Esophagus muscularis mucosa (tissue), 4 donors: ENCODE measurements at regions not wholly inside any gene's neighbourhood (a gene's known extent, or its start where the extent isn't known, plus 50 kb on each side); places are given as distances from the start of the nearest gene placed in this dataset.

Experiments used
- DNase-seq: peaks from one replicate; pipeline ENCODE4 v3.0.0-alpha.2; 2017; ENCODE audit errors: extremely low spot score
- H3K27ac ChIP-seq, 4 donors: fragments of 200-600 bp; sonication (generic); replicated peaks in 1 of 4; 1 replicate in 3 of 4; 2 replicates in 1 of 4; pipeline ENCODE4 v1.5.1; 2016 to 2019; ENCODE audit warnings: mild to moderate bottlenecking in 1 of 4
- H3K27me3 ChIP-seq, 4 donors: fragments of 200-600 bp; sonication (generic); one replicate each; pipeline versions ENCODE4 v1.5.1 to v1.6.0; 2016 to 2019
- H3K36me3 ChIP-seq, 4 donors: fragments of 200-600 bp; sonication (generic); one replicate each; pipeline ENCODE4 v1.5.1; 2016 to 2019
- H3K4me1 ChIP-seq, 4 donors: fragments of 200-600 bp; sonication (generic); one replicate each; pipeline ENCODE4 v1.5.1; 2016 to 2019
- H3K4me3 ChIP-seq, 4 donors: fragments of 200-600 bp; sonication (generic); 1 replicate in 2 of 4; 2 replicates in 2 of 4; pipeline ENCODE4 v1.5.1; 2016 to 2019; ENCODE audit warnings: mild to moderate bottlenecking in 4 of 4, moderate library complexity in 1 of 4
- H3K9me3 ChIP-seq, 4 donors: fragments of 200-600 bp; sonication (generic); 1 replicate in 3 of 4; 2 replicates in 1 of 4; pipeline ENCODE4 v1.5.1; 2016 to 2019
- EP300 ChIP-seq: sonication (generic); formaldehyde crosslinking; IDR thresholded peaks from one replicate; pipeline ENCODE4 v1.6.1; 2017; ENCODE audit warnings: antibody characterized with exemption
- POLR2A ChIP-seq: fragments of 450-650 bp; IDR thresholded peaks from one replicate; pipeline ENCODE4 v1.6.1; 2017; ENCODE audit warnings: antibody characterized with exemption, moderate library complexity, mild to moderate bottlenecking, low read depth
- POLR2AphosphoS5 ChIP-seq, 2 donors: sonication (generic); formaldehyde crosslinking; IDR thresholded peaks; one replicate each; pipeline ENCODE4 v1.6.1; 2017; ENCODE audit warnings: antibody characterized with exemption in 2 of 2
- WGBS: methylation state at CpG from one replicate; pipeline ENCODE4 v1.1.5; 2018; 5-methylcytosine and 5-hydroxymethylcytosine counted together
- intact Hi-C: fragments of 100-400 bp; cut with DNase I; formaldehyde crosslinking; loops from one replicate; pipeline ENCODE4 v1.15.1; 2023
- TF ChIP-seq, protein P1 (sequence below), 3 experiments: fragments of 200-600 bp in 2 of 3; fragments of 450-650 bp in 1 of 3; sonication (generic) in 2 of 3; IDR thresholded peaks; one replicate each; pipeline ENCODE4 v1.5.1; 2017 to 2019; ENCODE audit warnings: antibody characterized with exemption in 3 of 3, mild to moderate bottlenecking in 2 of 3, moderate library complexity in 1 of 3

DNA sequence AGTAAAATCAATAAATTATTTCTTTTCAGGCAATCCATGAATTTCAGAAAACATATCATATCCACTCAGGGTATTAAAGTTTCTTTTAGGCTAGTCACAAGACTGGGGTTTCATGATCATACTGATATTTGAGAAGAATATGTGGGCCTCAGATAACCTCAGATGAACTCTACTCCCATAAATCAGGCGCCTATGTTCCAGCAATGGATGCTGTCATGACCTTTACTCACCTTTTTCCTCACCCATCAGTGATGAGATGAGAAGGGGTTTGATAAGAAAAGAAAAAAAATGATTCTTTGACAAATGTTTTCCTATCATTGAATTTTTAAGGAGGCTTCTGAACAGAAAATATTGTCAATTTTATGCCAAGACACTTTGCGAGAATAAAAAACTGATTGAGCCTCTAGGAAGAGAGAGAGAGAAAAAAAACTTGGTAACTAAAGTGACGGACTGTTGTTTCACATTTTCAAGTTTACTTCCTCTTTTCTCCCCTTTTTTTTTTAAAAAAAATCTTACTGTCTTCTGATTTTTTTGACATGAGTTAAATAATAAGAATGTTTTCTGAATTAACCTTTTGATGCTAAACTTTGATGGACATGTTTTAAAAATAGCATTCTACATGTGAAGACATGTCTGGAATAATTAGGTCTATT is 309.1 kb upstream of the MAP2 start:
- Histone ChIP-seq H3K36me3 (no peaks in the 10 kb centered on the region), H3K9me3 (no peaks in the 10 kb centered on the region), H3K4me3 (no peak overlapping the region), H3K27me3 (no peaks in the 10 kb centered on the region), H3K4me1 (no peaks in the 10 kb centered on the region), H3K27ac (no peak overlapping the region)
- 64% methylated on average over 3 of the region's 3 CpGs for WGBS
- DNase-seq, result no peak
- TF ChIP-seq POLR2AphosphoS5 (IDR thresholded peaks at IDR 0.05), result no peak
- TF ChIP-seq EP300, result no peak
- TF ChIP-seq POLR2A, result no peak
- TF ChIP-seq, protein P1, sequence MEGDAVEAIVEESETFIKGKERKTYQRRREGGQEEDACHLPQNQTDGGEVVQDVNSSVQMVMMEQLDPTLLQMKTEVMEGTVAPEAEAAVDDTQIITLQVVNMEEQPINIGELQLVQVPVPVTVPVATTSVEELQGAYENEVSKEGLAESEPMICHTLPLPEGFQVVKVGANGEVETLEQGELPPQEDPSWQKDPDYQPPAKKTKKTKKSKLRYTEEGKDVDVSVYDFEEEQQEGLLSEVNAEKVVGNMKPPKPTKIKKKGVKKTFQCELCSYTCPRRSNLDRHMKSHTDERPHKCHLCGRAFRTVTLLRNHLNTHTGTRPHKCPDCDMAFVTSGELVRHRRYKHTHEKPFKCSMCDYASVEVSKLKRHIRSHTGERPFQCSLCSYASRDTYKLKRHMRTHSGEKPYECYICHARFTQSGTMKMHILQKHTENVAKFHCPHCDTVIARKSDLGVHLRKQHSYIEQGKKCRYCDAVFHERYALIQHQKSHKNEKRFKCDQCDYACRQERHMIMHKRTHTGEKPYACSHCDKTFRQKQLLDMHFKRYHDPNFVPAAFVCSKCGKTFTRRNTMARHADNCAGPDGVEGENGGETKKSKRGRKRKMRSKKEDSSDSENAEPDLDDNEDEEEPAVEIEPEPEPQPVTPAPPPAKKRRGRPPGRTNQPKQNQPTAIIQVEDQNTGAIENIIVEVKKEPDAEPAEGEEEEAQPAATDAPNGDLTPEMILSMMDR (IDR thresholded peaks at IDR 0.05), result no peak
- intact Hi-C loops, result no loop called here

DNA sequence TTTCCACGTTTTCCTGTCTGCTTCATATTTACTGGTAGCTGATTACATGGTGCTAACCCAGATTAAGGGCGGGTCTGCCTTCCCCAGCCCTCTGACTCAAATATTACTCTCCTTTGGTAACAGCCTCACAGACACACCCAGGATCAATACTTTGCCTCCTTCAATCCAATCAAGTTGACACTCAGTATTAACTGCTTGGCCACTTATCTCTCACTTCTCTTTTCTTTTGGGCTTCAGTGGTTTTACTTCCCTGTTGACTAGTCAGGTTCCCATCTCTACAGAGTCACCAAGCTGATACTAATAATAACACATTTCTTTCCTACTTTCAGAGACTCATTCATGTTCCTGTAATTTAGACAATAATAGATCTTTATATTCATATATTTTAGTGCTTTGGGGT is 302.2 kb upstream of the MAP2 start:
- H3K27me3 ChIP-seq, result no peaks in the 10 kb centered on the region
- intact Hi-C loops, result no loop called here
- DNase-seq, result no peak
- H3K36me3 ChIP-seq, result no peaks in the 10 kb centered on the region
- H3K9me3 ChIP-seq, result no peaks in the 10 kb centered on the region
- TF ChIP-seq POLR2AphosphoS5 (IDR thresholded peaks at IDR 0.05) (no peak), EP300 (no peak), POLR2A (no peak)
- TF ChIP-seq, protein P1 (IDR thresholded peaks at IDR 0.05), result no peak
- H3K4me1 ChIP-seq, result no peaks in the 10 kb centered on the region
- no peak overlapping the region for H3K27ac ChIP-seq
- no peak overlapping the region for H3K4me3 ChIP-seq
- 67% methylated on average over 2 of the region's 2 CpGs for WGBS

DNA sequence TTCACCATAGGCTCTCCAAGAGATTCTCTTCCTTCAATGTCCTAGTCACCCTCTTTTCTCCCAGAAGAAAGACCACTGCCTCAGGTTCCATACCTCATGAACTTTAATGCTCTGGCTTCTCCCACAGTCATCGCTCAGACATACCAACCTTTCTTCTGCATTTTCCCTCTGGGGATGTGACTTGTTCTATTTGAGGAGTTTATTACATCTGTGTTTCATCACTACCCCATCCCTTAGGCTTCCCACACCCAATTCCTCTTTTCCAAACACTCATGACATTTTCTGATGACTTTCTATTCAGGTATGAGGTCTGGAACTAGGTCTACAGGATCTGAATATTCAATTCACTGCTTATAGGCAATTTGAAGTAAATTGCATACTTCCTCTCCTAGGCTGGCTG is 298.6 kb upstream of the MAP2 start:
- Histone ChIP-seq H3K9me3 (no peaks in the 10 kb centered on the region), H3K4me3 (no peak overlapping the region), H3K27ac (no peak overlapping the region), H3K36me3 (no peaks in the 10 kb centered on the region), H3K27me3 (no peaks in the 10 kb centered on the region), H3K4me1 (no peaks in the 10 kb centered on the region)
- intact Hi-C loops, result no loop called here
- no peak for TF ChIP-seq POLR2A
- WGBS, result 83% methylated on average over 1 of the region's 1 CpG
- no peak for DNase-seq

DNA sequence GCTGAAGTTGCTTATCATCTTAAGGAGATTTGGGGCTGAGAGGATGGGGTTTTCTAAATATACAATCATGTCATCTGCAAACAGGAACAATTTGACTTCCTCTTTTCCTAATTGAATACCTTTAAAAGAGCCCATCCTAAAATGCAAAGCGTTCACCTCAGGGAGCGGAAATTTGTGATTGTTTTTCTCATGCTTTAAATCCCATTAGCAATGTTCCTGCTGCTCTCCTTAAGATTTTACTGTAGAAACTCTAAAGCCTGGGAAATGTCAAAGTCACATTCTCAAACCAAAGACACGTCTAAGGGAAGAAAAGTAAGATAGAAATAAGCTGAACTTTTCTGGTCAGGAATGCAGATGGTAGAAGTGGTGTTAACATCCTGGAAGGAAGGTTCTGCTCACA is 285.8 kb upstream of the MAP2 start:
- TF ChIP-seq POLR2AphosphoS5 (IDR thresholded peaks at IDR 0.05) (no peak), POLR2A (no peak), EP300 (no peak)
- TF ChIP-seq, protein P1 (IDR thresholded peaks at IDR 0.05), result no peak

DNA sequence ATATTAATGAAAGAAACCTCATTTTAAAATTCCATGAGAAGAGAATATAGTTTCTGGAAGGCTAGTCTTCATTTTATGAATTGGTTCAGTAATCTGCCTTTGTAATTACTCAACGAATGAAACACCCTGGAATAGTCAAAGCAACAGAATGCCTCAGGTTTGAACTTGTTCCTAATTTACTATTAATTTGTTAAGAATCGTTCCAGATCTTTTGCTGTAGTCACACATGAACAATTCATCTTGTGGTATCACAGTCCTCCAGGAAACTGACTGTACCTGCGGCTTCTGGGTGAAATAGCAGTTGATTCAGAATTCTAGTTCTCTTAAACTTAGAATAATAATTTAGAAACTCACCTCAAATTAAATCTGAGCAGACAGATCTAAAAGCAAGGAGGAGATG is 282.7 kb upstream of the MAP2 start:
- no peak for DNase-seq
- Histone ChIP-seq H3K4me3 (no peak overlapping the region), H3K27me3 (no peaks in the 10 kb centered on the region), H3K36me3 (no peaks in the 10 kb centered on the region), H3K27ac (no peak overlapping the region), H3K4me1 (no peaks in the 10 kb centered on the region), H3K9me3 (no peaks in the 10 kb centered on the region)
- TF ChIP-seq EP300 (no peak), POLR2AphosphoS5 (IDR thresholded peaks at IDR 0.05) (no peak), POLR2A (no peak)
- TF ChIP-seq, protein P1 (IDR thresholded peaks at IDR 0.05), result no peak
- 76% methylated on average over 3 of the region's 3 CpGs for WGBS
- intact Hi-C loops, result no loop called here

More for the DNA sequence above, 285.8 kb upstream of the MAP2 start:
- intact Hi-C loops, result no loop called here
- WGBS, result 43% methylated on average over 3 of the region's 3 CpGs
- no peak for DNase-seq
- H3K36me3 ChIP-seq, result no peaks in the 10 kb centered on the region
- H3K27me3 ChIP-seq, result no peaks in the 10 kb centered on the region
- no peaks in the 10 kb centered on the region for H3K4me1 ChIP-seq
- no peak overlapping the region for H3K4me3 ChIP-seq
- peaks cover 0 to 5% (median 0%) of the 10 kb centered on the region in 4 donors for H3K9me3 ChIP-seq
- H3K27ac ChIP-seq, result no peak overlapping the region
